ENCODE measurements at regions not wholly inside any gene's neighbourhood (a gene's known extent, or its start where the extent isn't known, plus 50 kb on each side); places are given as distances from the start of the nearest gene placed in this dataset.

GRCh38 chr9:135007601-135008000 is 79.9 kb upstream of the OLFM1 start:
- Mint-ChIP-seq H3K36me3 (ENCODE audit: low read depth) (no peaks in the 10 kb centered on the region), H3K27me3 (ENCODE audit: low read depth) (peaks cover 16% of the 10 kb centered on the region), H3K4me1 (no peaks in the 10 kb centered on the region), H3K4me3 (no peak overlapping the region), H3K27ac (no peak overlapping the region), H3K9me3 (peaks cover 2% of the 10 kb centered on the region)
- TF ChIP-seq CTCF (IDR thresholded peaks at IDR 0.05; ENCODE audit: unreplicated experiment in 3 of 3), result no peak

GRCh38 chr9:135008416-135008815 is 79.1 kb upstream of the OLFM1 start:
- peak overlapping the region in 1 of 3 experiments; percentile 22 for H3K27ac Mint-ChIP-seq
- peaks cover 20% of the 10 kb centered on the region for H3K27me3 Mint-ChIP-seq (ENCODE audit: low read depth)
- H3K36me3 Mint-ChIP-seq (ENCODE audit: low read depth), result no peaks in the 10 kb centered on the region
- no peak for TF ChIP-seq CTCF (IDR thresholded peaks at IDR 0.05; ENCODE audit: unreplicated experiment in 3 of 3)
- no peaks in the 10 kb centered on the region for H3K4me1 Mint-ChIP-seq
- H3K9me3 Mint-ChIP-seq, result no peaks in the 10 kb centered on the region
- H3K4me3 Mint-ChIP-seq, result no peak overlapping the region

GRCh38 chr9:135009051-135009560 is 78.4 kb upstream of the OLFM1 start:
- Mint-ChIP-seq H3K9me3 (no peaks in the 10 kb centered on the region), H3K27ac (no peak overlapping the region), H3K4me3 (no peak overlapping the region), H3K4me1 (no peaks in the 10 kb centered on the region), H3K27me3 (ENCODE audit: low read depth) (peaks cover 24% of the 10 kb centered on the region), H3K36me3 (ENCODE audit: low read depth) (no peaks in the 10 kb centered on the region)
- no peak for TF ChIP-seq CTCF (IDR thresholded peaks at IDR 0.05; ENCODE audit: unreplicated experiment in 3 of 3)

GRCh38 chr9:135009794-135010585 is 77.5 kb upstream of the OLFM1 start:
- H3K27me3 Mint-ChIP-seq (ENCODE audit: low read depth), result peaks cover 25% of the 10 kb centered on the region
- H3K9me3 Mint-ChIP-seq, result no peaks in the 10 kb centered on the region
- H3K36me3 Mint-ChIP-seq (ENCODE audit: low read depth), result no peaks in the 10 kb centered on the region
- H3K27ac Mint-ChIP-seq, result no peak overlapping the region
- TF ChIP-seq CTCF (IDR thresholded peaks at IDR 0.05; ENCODE audit: unreplicated experiment in 3 of 3), result no peak
- H3K4me1 Mint-ChIP-seq, result no peaks in the 10 kb centered on the region
- H3K4me3 Mint-ChIP-seq, result no peak overlapping the region

- H3K9me3 Mint-ChIP-seq, result no peaks in the 10 kb centered on the region
- peaks cover 31% of the 10 kb centered on the region for H3K27me3 Mint-ChIP-seq (ENCODE audit: low read depth)
- no peak overlapping the region for H3K27ac Mint-ChIP-seq
- no peak overlapping the region for H3K4me3 Mint-ChIP-seq
- H3K36me3 Mint-ChIP-seq (ENCODE audit: low read depth), result no peaks in the 10 kb centered on the region
- no peak for TF ChIP-seq CTCF (IDR thresholded peaks at IDR 0.05; ENCODE audit: unreplicated experiment in 3 of 3)
- H3K4me1 Mint-ChIP-seq, result peaks cover 3% of the 10 kb centered on the region
Measured at GRCh38 chr9:135010586-135010860, 76.9 kb upstream of the OLFM1 start.

- Mint-ChIP-seq H3K27me3 (ENCODE audit: low read depth) (peaks cover 35% of the 10 kb centered on the region), H3K9me3 (no peaks in the 10 kb centered on the region), H3K4me1 (peaks cover 7% of the 10 kb centered on the region), H3K4me3 (no peak overlapping the region), H3K36me3 (ENCODE audit: low read depth) (no peaks in the 10 kb centered on the region), H3K27ac (no peak overlapping the region)
- no peak for TF ChIP-seq CTCF (IDR thresholded peaks at IDR 0.05; ENCODE audit: unreplicated experiment in 3 of 3)
Measured at GRCh38 chr9:135010921-135011320, 76.5 kb upstream of the OLFM1 start.

Measured in nephron (organoid).